ENCODE measurements at regions not wholly inside any gene's neighbourhood (a gene's known extent, or its start where the extent isn't known, plus 50 kb on each side); places are given as distances from the start of the nearest gene placed in this dataset.

DNA sequence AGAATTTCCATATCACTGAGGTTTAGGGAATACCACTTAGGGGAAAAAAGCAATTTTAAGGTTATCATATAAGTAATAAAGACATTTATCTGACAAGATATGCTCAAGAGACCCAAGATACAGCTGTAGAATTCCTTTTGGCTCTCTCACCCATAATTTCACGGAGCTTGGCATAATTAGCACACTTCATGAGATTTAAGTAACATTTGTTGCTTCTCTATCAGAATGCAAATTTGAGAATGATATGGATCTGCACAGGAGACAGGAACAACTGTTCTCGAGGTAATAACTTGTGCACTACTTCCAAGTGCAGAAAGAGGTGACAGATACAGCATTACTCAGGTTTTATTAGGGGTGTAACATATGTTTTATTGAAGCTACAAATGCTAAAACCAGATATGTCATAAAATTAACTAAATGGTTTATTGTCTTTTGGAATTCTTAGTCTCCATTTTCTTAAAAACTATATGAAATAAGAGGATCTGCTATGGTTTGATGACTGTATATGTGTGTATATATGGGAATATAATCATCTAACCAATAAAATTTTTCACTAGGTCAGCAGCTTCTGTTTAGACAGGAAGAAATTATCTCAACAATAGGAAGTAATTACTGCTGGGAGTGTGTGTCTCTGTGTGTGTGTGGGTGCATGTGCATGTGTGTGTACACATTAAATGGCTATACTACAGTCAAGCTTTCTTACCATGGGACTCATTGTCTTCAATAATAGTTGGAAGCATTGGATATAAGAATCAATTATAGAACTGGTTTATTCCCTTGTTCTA, 401.3 kb downstream of the PCDH17 start:
- in situ Hi-C loops (cut with MboI; ENCODE audit: low sequenced_read_pairs), result no loop called here

DNA sequence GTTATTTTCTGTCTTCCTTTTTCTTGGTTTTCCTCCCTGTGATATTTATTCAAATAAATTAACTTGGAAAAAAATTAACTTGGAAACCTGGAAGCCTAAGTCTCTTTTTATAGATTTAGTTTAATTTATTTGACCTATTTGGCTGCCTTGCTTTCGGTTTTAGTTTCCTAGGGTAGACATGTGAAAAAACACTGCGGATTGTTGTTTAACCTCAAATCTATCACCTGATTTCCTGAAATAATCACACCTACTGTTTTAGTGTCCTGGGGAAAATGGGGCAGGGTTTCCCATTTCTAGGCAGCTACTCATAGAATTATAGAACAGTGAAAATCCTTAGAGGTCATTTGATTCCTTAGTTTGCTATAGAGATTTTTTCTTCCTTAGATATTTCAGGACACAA, 412.4 kb downstream of the PCDH17 start:
- in situ Hi-C loops (cut with MboI; ENCODE audit: low sequenced_read_pairs), result no loop called here

DNA sequence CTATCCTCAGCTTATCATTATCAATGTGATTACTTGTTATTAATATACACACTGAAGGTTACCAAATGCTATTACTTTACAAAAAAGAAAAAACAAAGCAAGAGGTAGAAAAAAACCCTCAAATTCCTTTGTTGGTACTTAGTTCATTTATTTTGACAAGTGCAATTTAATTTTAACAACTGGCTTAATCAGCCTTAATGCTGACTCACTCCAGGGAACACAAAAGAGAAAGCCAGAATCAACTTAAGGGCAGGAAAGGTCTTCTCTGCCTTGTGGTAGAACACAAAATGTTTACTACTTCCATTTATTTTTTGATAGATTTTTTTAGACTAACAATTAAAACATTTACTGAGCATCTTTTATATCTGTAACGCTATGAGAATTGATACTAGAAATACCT, 417.1 kb downstream of the PCDH17 start:
- in situ Hi-C loops (cut with MboI; ENCODE audit: low sequenced_read_pairs), result no loop called here

DNA sequence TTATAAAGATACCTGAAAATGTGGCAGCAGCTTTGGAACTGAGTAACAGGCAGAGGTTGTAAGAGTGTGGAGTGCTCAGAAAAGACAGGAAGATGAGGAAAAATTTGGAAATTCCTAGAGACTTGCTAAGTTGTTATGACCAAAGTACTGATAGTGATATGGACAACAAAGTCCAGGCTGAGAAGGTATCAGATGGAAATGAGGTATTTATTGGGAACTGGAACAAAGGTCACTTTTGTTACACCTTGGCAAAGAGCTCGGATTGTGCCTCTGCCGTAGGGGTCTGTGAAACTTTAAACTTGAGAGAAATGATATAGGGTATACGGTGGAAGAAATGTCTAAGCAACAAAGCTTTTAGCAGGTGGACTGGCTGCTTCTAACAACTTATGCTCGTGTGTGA, 419.9 kb downstream of the PCDH17 start:
- in situ Hi-C loops (cut with MboI; ENCODE audit: low sequenced_read_pairs), result no loop called here

DNA sequence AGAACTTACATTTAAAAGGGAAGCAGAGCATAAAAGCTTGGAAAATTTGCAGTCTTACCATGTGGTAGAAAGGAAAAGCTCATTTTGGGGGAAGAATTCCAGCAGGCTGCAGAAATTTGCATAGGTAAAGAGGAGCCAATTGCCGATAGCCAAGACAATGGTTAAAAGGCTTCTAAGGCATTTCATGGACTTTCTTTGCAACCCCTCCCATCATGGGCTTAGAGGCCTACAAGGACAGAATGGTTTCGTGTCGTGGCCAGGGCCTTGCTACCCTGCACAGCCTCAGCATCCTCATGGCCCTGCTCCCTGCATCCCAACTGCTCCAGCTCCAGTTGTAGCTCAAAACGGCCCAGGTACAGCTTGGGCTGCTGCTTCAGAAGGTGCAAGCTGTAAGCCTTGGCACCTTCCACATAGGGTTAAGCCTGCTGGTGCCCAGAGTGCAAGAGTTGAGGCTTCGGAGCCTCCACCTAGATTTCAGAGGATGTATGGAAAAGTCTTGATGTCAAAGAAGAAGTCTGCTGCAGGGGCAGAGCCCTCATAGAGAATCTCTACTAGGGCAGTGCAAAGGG, 420.3 kb downstream of the PCDH17 start:
- in situ Hi-C loops (cut with MboI; ENCODE audit: low sequenced_read_pairs), result no loop called here

DNA sequence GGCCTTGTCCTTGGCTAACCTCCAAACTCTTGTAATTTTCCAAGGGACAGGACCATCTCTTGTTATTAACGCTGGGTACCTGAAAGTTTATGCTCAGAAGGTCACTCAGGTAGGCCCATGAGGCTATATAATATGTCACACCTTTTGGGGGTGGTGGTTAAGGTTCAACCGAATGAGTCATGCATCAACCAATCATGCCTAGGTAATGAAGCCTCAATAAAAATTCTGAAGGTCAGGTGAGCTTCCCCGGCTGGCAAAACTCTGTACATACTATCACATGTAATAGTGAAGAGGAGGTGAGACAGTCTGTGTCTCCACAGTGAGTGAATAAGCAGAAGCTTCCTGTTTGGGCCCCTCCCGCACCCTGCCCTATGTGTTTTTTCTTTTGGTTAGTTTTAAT, 424.9 kb downstream of the PCDH17 start:
- in situ Hi-C loops (cut with MboI; ENCODE audit: low sequenced_read_pairs), result no loop called here

DNA sequence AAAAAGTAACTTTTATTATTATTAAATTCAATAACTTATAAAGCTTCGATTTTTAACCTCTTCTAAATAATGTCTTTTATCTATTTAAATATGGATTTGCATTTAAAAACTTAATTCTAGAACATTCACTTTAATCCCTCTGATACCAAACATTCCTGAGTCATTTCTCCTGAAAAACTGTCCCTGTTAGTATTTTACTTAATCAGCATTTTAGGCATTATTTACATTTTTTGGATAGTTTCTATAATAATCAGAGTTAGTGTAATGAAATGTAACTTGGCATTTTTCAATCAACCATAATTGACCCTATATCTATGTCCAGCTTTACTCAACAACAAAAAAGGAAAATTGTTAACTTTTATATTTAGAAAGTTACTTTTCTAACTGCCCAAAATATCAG, 428.1 kb downstream of the PCDH17 start:
- in situ Hi-C loops (cut with MboI; ENCODE audit: low sequenced_read_pairs), result no loop called here

DNA sequence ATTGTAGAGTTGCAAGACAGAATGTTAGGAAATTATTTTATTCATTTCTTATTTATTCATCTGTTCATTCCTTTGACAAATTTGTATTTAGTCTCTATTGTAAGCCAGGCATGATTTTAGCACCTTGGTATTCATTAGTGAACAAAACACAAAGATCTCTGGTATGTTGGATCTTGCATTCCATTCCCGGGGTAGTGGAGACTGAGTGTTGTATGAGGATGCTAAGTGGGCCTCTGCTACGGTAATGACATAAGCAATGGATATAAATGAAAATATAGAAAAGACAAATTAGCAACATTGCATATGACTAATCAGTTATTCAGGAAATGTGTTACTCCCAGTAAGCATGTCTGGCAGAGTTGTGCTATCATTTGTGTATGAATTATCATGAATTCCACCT, 449.3 kb downstream of the PCDH17 start:
- in situ Hi-C loops (cut with MboI; ENCODE audit: low sequenced_read_pairs), result no loop called here

DNA sequence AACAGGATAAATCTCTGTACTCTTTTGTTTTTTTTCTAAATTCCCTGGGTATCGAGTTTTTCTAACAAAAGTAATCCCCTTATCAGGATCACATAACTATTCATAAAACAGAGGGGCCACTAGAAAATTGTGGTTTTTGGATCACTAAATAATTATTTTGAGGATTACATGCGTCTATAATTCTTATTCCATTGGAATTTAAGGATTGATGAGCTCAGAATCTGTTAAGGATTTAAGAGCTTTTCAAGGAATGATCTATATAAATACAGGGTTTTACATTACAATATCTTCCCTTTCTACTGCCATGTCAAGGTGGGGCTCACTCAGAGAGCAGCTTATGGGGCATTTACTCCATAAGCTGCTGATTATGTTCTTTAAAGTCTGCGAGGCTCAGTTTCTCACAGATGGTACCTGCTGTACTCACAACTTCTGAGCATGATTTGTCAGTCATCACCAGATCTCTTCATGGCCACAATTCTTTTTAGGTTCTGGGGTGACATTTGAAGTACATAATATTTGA, 449.8 kb downstream of the PCDH17 start:
- in situ Hi-C loops (cut with MboI; ENCODE audit: low sequenced_read_pairs), result no loop called here

DNA sequence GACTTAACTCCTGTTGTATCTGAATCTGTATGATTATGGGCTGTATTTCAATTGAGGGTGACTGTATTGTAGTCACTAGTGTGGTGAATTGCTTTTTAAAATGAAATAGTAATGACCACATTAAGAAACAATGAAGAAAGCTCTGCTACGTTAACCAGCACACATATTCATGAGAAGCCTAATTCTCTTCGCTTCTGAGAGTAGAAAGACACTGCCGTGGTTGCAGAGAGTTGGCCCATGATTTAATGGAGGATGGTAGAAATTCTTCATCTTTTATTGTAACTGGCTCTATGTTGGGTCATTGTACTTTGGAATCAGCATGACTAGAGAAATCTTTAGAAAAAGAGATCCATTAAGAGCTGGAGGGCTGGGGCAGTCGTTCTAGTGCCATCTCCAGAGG, 451.5 kb downstream of the PCDH17 start:
- in situ Hi-C loops (cut with MboI; ENCODE audit: low sequenced_read_pairs), result no loop called here

DNA sequence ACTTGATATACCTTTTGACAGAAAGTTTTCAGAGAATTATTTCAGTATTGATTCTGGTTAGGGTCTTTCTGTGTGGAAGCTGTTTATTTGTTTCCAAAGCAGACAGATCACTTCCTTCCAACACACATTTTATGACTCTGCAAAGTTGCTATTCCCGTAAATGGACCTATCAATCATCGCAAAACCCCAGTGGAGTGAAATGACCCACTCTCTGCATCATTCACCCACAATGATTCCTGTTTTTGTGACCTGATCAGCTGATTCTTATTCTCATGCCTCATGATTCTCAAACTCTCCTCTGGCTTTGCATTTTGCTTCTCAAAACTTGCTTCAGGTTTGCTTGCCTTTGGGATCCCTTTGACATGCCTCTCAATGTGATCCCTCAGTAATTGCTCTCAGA, 453.7 kb downstream of the PCDH17 start:
- in situ Hi-C loops (cut with MboI; ENCODE audit: low sequenced_read_pairs), result no loop called here

DNA sequence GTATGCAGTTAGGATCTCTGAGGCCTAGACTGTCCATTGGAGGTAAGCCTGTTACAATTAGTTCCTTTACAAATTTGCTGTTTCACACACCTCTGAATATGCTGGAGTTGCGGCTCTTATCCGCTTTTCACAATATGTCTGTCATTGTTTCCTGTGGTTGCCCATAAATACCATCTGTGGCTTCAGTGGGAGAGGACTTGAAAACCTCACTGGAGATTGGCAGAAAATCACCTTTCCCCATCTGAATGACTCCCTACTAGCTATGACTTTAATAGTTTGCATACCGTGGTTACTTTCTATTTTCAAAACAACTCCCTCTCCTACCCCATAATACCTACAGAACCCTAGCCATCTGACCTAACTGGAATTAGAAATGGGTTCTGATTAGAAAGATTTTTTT, 454.3 kb downstream of the PCDH17 start:
- in situ Hi-C loops (cut with MboI; ENCODE audit: low sequenced_read_pairs), result no loop called here

DNA sequence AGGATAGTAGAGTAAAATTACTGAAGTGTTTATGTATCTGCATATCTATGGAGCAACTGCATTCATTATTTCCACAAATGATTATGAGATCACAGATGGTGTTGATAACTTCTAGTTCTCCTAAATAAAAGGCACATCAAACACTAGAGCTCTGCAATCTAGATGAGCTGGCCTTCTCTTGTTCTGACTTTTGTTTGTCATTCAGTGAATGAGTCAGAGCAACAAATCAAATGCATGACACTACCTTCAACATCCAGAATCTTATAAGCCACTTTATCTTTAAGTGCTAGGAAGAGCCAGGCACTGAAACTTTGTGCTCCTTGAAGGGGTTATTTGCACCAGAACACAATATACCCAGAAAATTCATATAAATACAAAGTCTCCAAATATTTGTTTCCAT, 456.0 kb downstream of the PCDH17 start:
- in situ Hi-C loops (cut with MboI; ENCODE audit: low sequenced_read_pairs), result no loop called here

DNA sequence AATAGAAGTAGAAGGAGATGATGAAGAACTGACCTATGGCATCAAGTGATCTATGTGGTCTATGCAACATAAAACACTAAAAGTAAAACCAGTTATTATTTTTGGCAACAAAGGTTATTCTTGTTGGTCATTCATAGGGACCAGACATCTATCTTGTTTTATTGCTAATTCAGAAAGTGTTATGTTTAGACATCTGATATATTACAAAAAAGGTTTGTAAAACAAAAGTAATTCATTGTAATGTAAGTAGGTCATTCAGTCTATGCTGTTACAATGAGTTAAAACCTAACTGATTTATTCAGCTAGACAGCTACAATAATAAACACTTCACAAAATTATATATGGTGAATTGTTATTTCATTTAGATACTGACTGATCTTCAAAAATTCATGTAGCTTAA, 461.9 kb downstream of the PCDH17 start:
- in situ Hi-C loops (cut with MboI; ENCODE audit: low sequenced_read_pairs), result no loop called here

DNA sequence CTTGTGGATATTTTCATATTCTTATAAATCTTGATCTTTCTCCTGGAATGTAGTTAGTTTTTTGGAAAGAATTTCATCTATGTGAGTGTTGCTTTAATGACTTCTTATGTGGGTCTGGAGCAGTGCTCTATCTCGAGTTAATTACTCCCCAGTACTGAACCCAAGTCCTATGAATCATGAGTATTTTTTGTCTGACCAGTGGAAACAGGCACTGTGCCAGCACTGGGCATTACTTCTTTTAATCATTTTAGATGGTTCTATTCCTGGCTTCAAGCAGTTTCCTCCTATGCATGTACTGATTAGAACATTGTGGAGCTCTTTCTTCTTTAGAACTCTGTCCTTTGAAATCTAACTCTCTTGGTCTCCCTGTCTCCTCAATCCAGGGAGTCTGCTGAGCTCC, 466.3 kb downstream of the PCDH17 start:
- in situ Hi-C loops (cut with MboI; ENCODE audit: low sequenced_read_pairs), result no loop called here

DNA sequence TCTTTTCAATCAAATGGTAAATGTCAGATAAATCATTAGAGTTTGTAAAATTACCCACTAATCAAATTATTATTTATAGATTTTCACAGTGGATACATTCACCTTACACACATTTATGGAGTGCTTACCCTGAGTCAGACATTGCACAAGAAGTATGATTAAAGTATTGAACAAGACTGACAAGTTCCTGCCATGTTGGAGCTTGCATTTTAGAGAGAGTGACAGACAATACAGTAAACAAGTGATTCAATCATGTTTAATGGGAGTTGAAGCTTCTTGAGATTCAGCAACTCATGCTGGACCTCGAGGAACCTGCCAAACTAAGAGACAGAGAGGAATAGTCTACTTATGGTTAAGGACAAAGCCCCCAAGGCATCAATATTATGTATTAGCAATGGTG, 487.8 kb downstream of the PCDH17 start:
- in situ Hi-C loops (cut with MboI; ENCODE audit: low sequenced_read_pairs), result no loop called here

DNA sequence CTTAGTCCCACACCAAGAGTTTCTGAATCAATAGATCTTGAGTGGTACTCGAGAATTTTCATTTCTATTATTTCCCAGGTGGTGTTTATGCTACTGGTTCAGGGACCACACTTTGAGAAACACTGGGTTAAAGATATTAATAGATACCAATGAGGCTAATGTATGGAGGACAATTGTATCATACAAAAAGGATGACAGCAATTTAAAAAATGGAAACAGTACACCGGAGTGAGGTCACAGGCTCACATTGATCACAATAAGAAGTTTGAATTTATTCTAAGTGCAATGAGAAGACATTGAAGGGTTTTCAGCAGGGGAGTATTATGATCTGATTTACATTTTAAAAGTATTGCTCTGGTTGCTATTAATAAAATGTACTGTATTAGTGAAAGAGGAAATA, 488.3 kb downstream of the PCDH17 start:
- in situ Hi-C loops (cut with MboI; ENCODE audit: low sequenced_read_pairs), result no loop called here

DNA sequence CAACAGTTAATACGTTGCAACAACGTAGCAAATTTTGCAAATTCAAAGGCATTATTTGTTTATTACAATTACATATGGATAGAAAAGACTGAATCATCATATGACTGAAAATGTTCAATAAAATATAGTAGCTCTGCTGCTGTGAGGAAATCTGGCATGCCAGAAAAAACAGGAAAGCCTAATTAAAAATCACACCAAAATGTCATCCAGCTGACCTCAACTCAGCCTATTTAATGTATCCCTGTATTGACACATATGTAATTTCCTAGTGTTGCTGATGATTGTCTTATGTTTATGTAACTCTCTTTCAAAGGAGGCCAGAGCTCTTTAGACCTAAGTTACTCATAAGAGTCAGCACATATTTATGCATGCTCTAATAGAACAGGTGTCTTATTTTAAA, 495.0 kb downstream of the PCDH17 start:
- in situ Hi-C loops (cut with MboI; ENCODE audit: low sequenced_read_pairs), result no loop called here

DNA sequence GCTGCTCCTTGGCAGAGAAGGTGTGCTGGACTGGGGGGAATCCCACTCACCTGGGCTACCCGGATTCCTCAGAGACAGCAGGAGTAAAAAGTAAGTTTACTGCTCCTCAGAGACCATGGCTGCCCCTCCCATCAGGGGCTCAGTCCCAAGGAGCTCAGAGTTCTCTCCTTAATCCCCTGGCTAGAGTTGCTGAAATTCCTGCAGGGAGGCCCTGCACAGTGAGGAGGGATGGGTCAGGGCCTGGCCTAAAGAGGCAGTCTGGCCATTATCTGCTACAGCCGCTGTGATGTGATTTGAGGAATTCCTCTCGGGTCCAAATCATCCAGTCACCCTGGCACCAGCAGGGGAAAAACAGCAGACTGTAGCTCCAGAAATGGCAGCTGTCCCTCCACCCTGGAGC, 502.5 kb downstream of the PCDH17 start:
- in situ Hi-C loops (cut with MboI; ENCODE audit: low sequenced_read_pairs), result no loop called here

DNA sequence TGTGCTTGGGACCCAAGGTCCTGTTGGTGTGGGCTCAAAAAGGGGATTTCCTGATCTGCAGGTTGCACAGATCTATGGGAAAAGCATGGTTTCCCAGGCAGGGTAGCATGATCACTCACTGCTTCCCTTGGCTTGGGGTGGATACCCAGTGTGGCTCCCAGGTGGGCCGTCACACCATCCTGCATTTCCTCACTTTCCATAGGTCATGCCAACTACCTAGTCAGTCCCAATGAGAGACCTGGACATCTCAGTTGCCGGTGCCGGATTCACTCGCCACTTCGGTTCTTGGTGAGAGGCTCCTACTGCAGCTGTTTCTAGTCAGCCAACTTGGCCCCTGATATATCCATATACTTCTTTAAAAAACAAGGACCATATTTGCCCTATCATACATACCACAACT, 503.0 kb downstream of the PCDH17 start:
- in situ Hi-C loops (cut with MboI; ENCODE audit: low sequenced_read_pairs), result no loop called here

DNA sequence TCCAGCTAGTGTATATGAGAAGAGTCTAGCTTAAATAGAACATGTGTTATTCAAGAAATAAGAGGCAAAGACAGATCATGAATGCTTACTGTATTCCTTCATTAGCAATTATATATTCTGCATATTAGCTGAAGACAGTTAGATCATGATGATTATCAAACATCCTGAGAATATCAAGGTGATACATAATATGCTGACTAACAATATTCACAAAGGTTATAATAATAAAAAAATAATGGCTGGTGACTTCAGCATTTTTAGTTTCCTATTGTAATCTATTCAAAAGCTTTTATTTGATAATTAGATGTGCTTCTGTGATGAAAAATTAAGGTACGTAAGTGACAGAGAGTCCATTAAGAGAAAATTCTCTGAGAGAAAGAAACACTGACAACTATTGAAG, 511.4 kb downstream of the PCDH17 start:
- in situ Hi-C loops (cut with MboI; ENCODE audit: low sequenced_read_pairs), result no loop called here

DNA sequence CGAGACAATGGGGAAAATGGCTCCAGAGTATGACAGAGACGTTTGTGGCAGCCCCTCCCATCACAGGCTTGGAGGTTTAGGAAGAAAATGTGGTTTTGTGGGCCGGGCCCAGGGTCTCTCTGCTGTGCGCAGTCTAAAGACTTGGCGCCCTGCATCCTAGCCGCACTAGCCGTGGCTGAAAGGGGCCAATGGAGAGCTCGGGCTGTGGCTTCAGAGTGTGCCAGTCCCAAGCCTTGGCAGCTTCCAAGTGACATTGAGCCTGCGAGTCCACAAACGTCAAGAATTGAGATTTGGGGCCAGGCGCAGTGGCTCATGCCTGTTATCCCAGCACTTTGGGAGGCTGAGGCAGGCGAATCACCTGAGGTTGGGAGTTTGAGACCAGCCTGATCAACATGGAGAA, 513.1 kb downstream of the PCDH17 start:
- in situ Hi-C loops (cut with MboI; ENCODE audit: low sequenced_read_pairs), result no loop called here

DNA sequence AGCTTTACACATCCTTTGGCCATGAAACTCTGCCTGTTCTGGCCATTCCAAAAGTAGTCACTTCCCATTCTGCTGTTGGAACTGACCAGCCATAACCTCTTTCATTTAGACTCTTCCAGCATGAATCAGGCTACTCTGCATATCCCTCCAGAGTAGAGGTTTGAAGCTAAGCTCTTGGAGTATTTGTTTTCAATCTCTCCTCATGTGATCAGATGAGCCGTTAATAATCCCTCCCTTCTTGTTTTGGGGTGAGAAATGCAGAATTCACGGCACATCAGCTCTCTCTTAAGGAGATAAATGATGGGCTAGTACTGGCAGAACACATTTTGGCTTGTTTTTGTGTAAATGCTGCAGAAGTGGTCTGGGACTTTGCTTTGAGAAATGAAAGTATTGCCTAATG, 519.9 kb downstream of the PCDH17 start:
- in situ Hi-C loops (cut with MboI; ENCODE audit: low sequenced_read_pairs), result no loop called here
